Lung (tissue), 11 donors: ENCODE measurements at regions not wholly inside any gene's neighbourhood (a gene's known extent, or its start where the extent isn't known, plus 50 kb on each side); places are given as distances from the start of the nearest gene placed in this dataset.

Experiments
- ATAC-seq: fragments of 200-7000 bp; cut with Tn5 transposase; one replicate; pipeline ENCODE4 v1.9.1; 2020; ENCODE audit warnings: moderate number of reproducible peaks; ENCODE audit not compliant: insufficient read depth, low FRiP score
- DNase-seq, 3 donors: peaks; one replicate each; pipeline ENCODE4 v3.0.0-alpha.2; 2013 to 2017
- H3K27ac ChIP-seq, 2 donors: one replicate each; pipeline ENCODE4 v1.5.1; 2013; ENCODE audit warnings: mild to moderate bottlenecking in 2 of 2, moderate library complexity in 2 of 2, control low read depth in 1 of 2, inconsistent platforms in 1 of 2, low read depth in 1 of 2, low read length in 1 of 2
- H3K27me3 ChIP-seq, 3 donors: one replicate each; pipeline ENCODE4 v1.5.1; 2013; ENCODE audit warnings: low read length in 2 of 3; ENCODE audit not compliant: control insufficient read depth in 3 of 3, insufficient read depth in 3 of 3
- H3K36me3 ChIP-seq, 4 donors: one replicate each; pipeline ENCODE4 v1.5.1; 2013; ENCODE audit warnings: low read length in 4 of 4, mild to moderate bottlenecking in 1 of 4, moderate library complexity in 1 of 4; ENCODE audit not compliant: control insufficient read depth in 4 of 4, insufficient read depth in 4 of 4
- H3K4me1 ChIP-seq, 5 donors: one replicate each; pipeline ENCODE4 v1.5.1; 2013; ENCODE audit warnings: low read length in 5 of 5, mild to moderate bottlenecking in 2 of 5, moderate library complexity in 1 of 5; ENCODE audit not compliant: control insufficient read depth in 5 of 5, insufficient read depth in 5 of 5
- H3K4me3 ChIP-seq: one replicate; pipeline ENCODE4 v1.5.1; 2013; ENCODE audit warnings: mild to moderate bottlenecking, control low read depth, moderate library complexity
- H3K9ac ChIP-seq, 2 donors: one replicate each; pipeline ENCODE4 v1.5.1; 2013; ENCODE audit warnings: low read length in 2 of 2, control low read depth in 1 of 2; ENCODE audit not compliant: insufficient read depth in 1 of 2
- H3K9me3 ChIP-seq, 4 donors: one replicate each; pipeline ENCODE4 v1.5.1; 2013; ENCODE audit warnings: low read length in 3 of 4, mild to moderate bottlenecking in 1 of 4, moderate library complexity in 1 of 4; ENCODE audit not compliant: control insufficient read depth in 4 of 4, insufficient read depth in 3 of 4
- WGBS, 2 donors: extraction: QIAGEN DNeasy Blood & Tissue Kit; methylation state at CpG; one replicate each; pipeline ENCODE4 v1.1.7; 2013; 5-methylcytosine and 5-hydroxymethylcytosine counted together
- TF ChIP-seq, protein P1 (sequence below): IDR thresholded peaks from 2 replicates; pipeline ENCODE4 v1.5.1; 2012; ENCODE audit warnings: mild to moderate bottlenecking; ENCODE audit errors: control extremely low read depth, extremely low read depth
- donor health status: control.
- donor health status: control.
- donor health status: Bipolar disorder and iron deficiency.
- donor health status: healthy.
- donor health status: DM: yes; HTN: yes; CAD: no.

DNA sequence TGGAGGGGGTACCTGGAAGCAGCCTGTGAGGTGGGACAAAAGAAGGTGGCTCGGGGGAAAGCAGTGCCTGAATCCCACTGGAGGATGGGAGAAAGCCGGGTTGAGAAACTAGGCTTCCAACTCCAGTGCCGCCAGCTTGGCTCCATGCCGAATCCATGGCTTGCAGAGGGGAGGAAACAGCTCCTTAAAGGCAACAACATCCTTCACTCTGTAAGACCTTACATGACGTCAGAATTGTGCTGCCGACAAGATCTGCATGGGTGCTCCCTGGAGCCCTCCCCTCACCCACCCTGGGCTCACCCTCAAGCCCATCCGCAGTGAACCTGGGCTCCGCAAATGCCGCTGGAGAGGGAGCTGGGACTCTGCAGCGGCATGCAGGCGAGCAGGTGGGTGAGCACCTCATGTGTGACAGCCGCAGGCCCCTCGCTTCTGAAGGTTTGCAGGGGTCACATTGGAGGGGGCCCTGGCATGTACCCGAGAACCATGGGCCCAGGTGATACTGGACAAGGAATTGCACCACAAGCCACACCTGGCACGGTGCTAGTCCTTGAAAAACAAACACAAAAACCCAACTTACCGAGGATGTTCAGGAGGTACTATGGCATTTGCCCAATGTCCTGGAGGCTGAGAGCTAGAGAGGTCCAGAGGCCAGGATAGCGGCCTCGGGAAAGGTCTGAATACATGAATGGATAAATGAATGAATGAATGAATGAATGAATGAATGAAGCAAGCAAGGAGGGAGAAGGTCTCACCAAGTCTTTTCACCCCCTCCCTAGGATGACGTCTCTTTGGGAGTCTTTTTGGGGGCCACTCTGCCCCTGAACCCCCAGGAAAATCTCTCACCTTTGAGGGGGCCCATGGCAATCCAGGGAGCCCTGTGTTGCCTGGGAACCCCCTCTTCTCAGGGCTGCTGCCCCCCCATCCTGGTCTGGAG, 238.6 kb upstream of the SHH start:
- H3K4me1 ChIP-seq: no peaks in the 10 kb centered on the region
- peaks cover 0 to 10% (median 4%) of the 10 kb centered on the region in 4 donors for H3K9me3 ChIP-seq
- no peak overlapping the region for H3K9ac ChIP-seq
- H3K36me3 ChIP-seq: no peaks in the 10 kb centered on the region
- ATAC-seq: no peak
- WGBS, 2 donors: 89 to 90% methylated on average over 19 of the region's 19 CpGs
- H3K27ac ChIP-seq: no peak overlapping the region
- H3K4me3 ChIP-seq: no peak overlapping the region
- TF ChIP-seq, protein P1, sequence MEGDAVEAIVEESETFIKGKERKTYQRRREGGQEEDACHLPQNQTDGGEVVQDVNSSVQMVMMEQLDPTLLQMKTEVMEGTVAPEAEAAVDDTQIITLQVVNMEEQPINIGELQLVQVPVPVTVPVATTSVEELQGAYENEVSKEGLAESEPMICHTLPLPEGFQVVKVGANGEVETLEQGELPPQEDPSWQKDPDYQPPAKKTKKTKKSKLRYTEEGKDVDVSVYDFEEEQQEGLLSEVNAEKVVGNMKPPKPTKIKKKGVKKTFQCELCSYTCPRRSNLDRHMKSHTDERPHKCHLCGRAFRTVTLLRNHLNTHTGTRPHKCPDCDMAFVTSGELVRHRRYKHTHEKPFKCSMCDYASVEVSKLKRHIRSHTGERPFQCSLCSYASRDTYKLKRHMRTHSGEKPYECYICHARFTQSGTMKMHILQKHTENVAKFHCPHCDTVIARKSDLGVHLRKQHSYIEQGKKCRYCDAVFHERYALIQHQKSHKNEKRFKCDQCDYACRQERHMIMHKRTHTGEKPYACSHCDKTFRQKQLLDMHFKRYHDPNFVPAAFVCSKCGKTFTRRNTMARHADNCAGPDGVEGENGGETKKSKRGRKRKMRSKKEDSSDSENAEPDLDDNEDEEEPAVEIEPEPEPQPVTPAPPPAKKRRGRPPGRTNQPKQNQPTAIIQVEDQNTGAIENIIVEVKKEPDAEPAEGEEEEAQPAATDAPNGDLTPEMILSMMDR: no peak
- no peak for DNase-seq
- H3K27me3 ChIP-seq: no peaks in the 10 kb centered on the region

DNA sequence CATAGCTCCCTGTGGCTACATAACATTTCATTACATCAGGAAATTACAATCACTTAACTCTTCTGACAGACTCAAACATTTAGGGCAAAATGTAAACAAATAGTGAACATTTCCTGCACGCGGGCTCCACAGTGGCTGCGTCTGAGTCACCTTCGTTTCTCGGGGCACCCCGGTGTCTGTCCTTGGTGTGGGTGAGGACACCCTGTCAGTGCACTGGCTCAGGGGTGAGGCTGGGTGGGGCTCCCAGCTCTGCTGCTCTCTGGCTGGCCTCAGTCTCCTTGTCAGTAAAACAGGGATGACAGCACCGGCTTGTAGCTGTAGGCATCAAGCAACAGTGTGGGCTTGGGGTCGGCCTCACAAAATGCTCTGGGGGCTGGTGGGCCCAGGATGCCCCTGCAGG, 237.1 kb upstream of the SHH start:
- DNase-seq (no peak), ATAC-seq (no peak)
- H3K9ac ChIP-seq: no peak overlapping the region
- no peak overlapping the region for H3K4me3 ChIP-seq
- TF ChIP-seq, protein P1: no peak
- 67 to 81% methylated on average over 8 of the region's 8 CpGs for WGBS, 2 donors
- no peaks in the 10 kb centered on the region for H3K36me3 ChIP-seq
- no peaks in the 10 kb centered on the region for H3K27me3 ChIP-seq
- no peak overlapping the region for H3K27ac ChIP-seq
- peaks cover 0 to 10% (median 4%) of the 10 kb centered on the region in 4 donors for H3K9me3 ChIP-seq
- H3K4me1 ChIP-seq: no peaks in the 10 kb centered on the region

DNA sequence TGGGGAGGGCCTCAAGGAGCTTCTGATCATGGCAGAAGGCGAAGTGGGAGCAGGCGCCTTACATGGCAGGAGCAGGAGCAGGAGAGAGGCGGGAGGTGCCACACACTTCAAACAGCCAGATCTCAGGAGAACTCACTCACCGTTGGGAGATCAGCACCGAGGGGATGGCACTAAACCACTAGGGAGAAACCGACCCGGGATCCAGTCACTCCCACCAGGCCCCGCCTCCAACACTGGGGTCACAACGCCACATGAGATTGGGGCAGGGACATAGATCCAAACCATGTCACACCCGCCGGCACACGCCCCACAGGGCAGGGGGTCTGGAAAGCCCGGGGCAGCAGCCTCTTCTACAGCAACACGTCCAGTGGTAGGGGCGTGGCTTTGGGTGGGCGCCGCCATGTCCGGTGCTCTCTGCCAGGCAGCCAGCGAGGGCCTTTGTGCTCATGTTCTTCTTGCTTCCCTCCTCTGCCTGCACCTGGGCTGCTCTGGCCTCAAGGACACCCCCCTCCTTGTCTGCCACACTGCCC, 233.8 kb upstream of the SHH start:
- H3K9me3 ChIP-seq: peaks cover 0 to 7% (median 2%) of the 10 kb centered on the region in 4 donors
- H3K36me3 ChIP-seq: no peaks in the 10 kb centered on the region
- WGBS, 2 donors: 91 to 92% methylated on average over 19 of the region's 19 CpGs
- ATAC-seq (no peak), DNase-seq (no peak)
- TF ChIP-seq, protein P1: no peak
- H3K9ac ChIP-seq: no peak overlapping the region
- H3K27ac ChIP-seq: no peak overlapping the region
- H3K27me3 ChIP-seq: no peaks in the 10 kb centered on the region
- no peak overlapping the region for H3K4me3 ChIP-seq
- no peaks in the 10 kb centered on the region for H3K4me1 ChIP-seq
